Astrocyte (in vitro differentiated cells and primary cell): ENCODE measurements at regions not wholly inside any gene's neighbourhood (a gene's known extent, or its start where the extent isn't known, plus 50 kb on each side); places are given as distances from the start of the nearest gene placed in this dataset.
A peak's percentile ranks its signal among the peaks of the same experiment; 100 is the strongest.

Experiments
- DNase-seq: peaks from one replicate; pipeline ENCODE4 v3.0.0-alpha.2; 2010; ENCODE audit warnings: low read depth
- FAIRE-seq: peaks from 2 replicates; lab custom pipeline; 2011; peaks lifted over from hg19 to GRCh38; lab: Jason Lieb, UNC
- H2AFZ ChIP-seq: 2 replicates; pipeline ENCODE4 v1.6.0; 2012; ENCODE audit warnings: low read depth, low read length, inconsistent platforms
- H3K27ac ChIP-seq: 2 replicates; pipeline ENCODE4 v1.5.1; 2011; ENCODE audit warnings: low read depth, low read length, inconsistent platforms
- H3K27me3 ChIP-seq: 2 replicates; pipeline ENCODE4 v1.6.0; 2011; ENCODE audit warnings: low read length, inconsistent platforms; ENCODE audit not compliant: insufficient read depth
- H3K36me3 ChIP-seq: 2 replicates; pipeline ENCODE4 v1.5.1; 2011; ENCODE audit warnings: low read length, inconsistent platforms; ENCODE audit not compliant: insufficient read depth
- H3K4me1 ChIP-seq: 2 replicates; pipeline ENCODE4 v1.5.1; 2011; ENCODE audit warnings: low read length, inconsistent platforms; ENCODE audit not compliant: insufficient read depth
- H3K4me2 ChIP-seq: 2 replicates; pipeline ENCODE4 v1.6.0; 2012; ENCODE audit warnings: low read length, inconsistent platforms
- H3K4me3 ChIP-seq: 2 replicates; pipeline ENCODE4 v1.5.1; 2011; ENCODE audit warnings: low read depth, mild to moderate bottlenecking, low read length, inconsistent platforms; ENCODE audit not compliant: insufficient read depth
- H3K79me2 ChIP-seq: 2 replicates; pipeline ENCODE4 v1.6.0; 2012; ENCODE audit warnings: mild to moderate bottlenecking, low read length, inconsistent platforms; ENCODE audit not compliant: insufficient read depth
- H3K9ac ChIP-seq: 2 replicates; pipeline ENCODE4 v1.6.0; 2012; ENCODE audit warnings: mild to moderate bottlenecking, low read length, inconsistent platforms
- H3K9me3 ChIP-seq: 2 replicates; pipeline ENCODE4 v1.5.1; 2012; ENCODE audit warnings: low read depth, mild to moderate bottlenecking, low read length, inconsistent platforms; ENCODE audit not compliant: insufficient read depth
- H4K20me1 ChIP-seq: 2 replicates; pipeline ENCODE4 v1.6.0; 2012; ENCODE audit warnings: low read length, inconsistent platforms; ENCODE audit not compliant: insufficient read depth
- H3K27ac Mint-ChIP-seq: one replicate; pipeline ENCODE4 v1.8.0; 2021; ENCODE audit warnings: mild to moderate bottlenecking, mixed read lengths; ENCODE audit not compliant: unreplicated experiment
- H3K27me3 Mint-ChIP-seq: one replicate; pipeline ENCODE4 v1.8.0; 2021; ENCODE audit warnings: low read depth, mixed read lengths; ENCODE audit not compliant: unreplicated experiment
- H3K36me3 Mint-ChIP-seq: one replicate; pipeline ENCODE4 v1.8.0; 2021; ENCODE audit warnings: low read depth, mixed read lengths; ENCODE audit not compliant: unreplicated experiment
- H3K4me1 Mint-ChIP-seq: one replicate; pipeline ENCODE4 v1.8.0; 2021; ENCODE audit warnings: low read depth, mixed read lengths; ENCODE audit not compliant: unreplicated experiment
- H3K4me3 Mint-ChIP-seq: one replicate; pipeline ENCODE4 v1.8.0; 2021; ENCODE audit warnings: mild to moderate bottlenecking, moderate library complexity, mixed read lengths; ENCODE audit not compliant: unreplicated experiment
- H3K9me3 Mint-ChIP-seq: one replicate; pipeline ENCODE4 v1.8.0; 2021; ENCODE audit warnings: mild to moderate bottlenecking, mixed read lengths; ENCODE audit not compliant: unreplicated experiment
- CTCF ChIP-seq: IDR thresholded peaks from 2 replicates; pipeline ENCODE4 v1.5.1; 2011; ENCODE audit warnings: low read depth, mild to moderate bottlenecking, inconsistent platforms, low read length, moderate library complexity; ENCODE audit not compliant: insufficient read depth
- EZH2 ChIP-seq: IDR thresholded peaks from 2 replicates; pipeline ENCODE4 v1.6.1; 2012; ENCODE audit warnings: mild to moderate bottlenecking, low read length, inconsistent platforms; ENCODE audit not compliant: insufficient read depth

GRCh38 chr22:34410111-34410510 lies 489.8 kb upstream of the LARGE1 start:
- Mint-ChIP-seq H3K27ac (no peak overlapping the region), H3K9me3 (no peaks in the 10 kb centered on the region), H3K4me3 (no peak overlapping the region), H3K4me1 (peaks cover 2% of the 10 kb centered on the region), H3K36me3 (no peaks in the 10 kb centered on the region), H3K27me3 (no peaks in the 10 kb centered on the region)
- Histone ChIP-seq H2AFZ (no peak overlapping the region), H3K4me2 (no peak overlapping the region), H3K9me3 (peaks cover 3% of the 10 kb centered on the region), H3K36me3 (no peaks in the 10 kb centered on the region), H3K27me3 (no peaks in the 10 kb centered on the region), H3K27ac (no peak overlapping the region), H3K79me2 (no peaks in the 10 kb centered on the region), H3K4me3 (no peak overlapping the region), H3K9ac (no peak overlapping the region), H3K4me1 (no peaks in the 10 kb centered on the region), H4K20me1 (no peaks in the 10 kb centered on the region)
- TF ChIP-seq EZH2 = no peak
- TF ChIP-seq CTCF = no peak
- DNase-seq (no peak), FAIRE-seq (no peak)

- Mint-ChIP-seq H3K4me3 (no peak overlapping the region), H3K36me3 (no peaks in the 10 kb centered on the region)
- H3K9ac ChIP-seq = no peak overlapping the region
Observed at GRCh38 chr22:34414467-34415440, 494.5 kb upstream of the LARGE1 start.

More at GRCh38 chr22:34414467-34415440, 494.5 kb upstream of the LARGE1 start:
- no peak overlapping the region for H3K27ac ChIP-seq
- FAIRE-seq = no peak
- H4K20me1 ChIP-seq = no peaks in the 10 kb centered on the region
- peak; percentile 6 for DNase-seq
- Mint-ChIP-seq H3K9me3 (peaks cover 4% of the 10 kb centered on the region), H3K27me3 (no peaks in the 10 kb centered on the region), H3K27ac (no peak overlapping the region), H3K4me1 (peaks cover 2% of the 10 kb centered on the region)
- H3K9me3 ChIP-seq = peaks cover 3% of the 10 kb centered on the region
- no peak overlapping the region for H3K4me3 ChIP-seq
- no peak overlapping the region for H3K4me2 ChIP-seq
- no peaks in the 10 kb centered on the region for H3K27me3 ChIP-seq
- H2AFZ ChIP-seq = no peak overlapping the region
- H3K4me1 ChIP-seq = no peaks in the 10 kb centered on the region
- no peaks in the 10 kb centered on the region for H3K79me2 ChIP-seq
- TF ChIP-seq CTCF (peak; percentile 50), EZH2 (no peak)
- no peaks in the 10 kb centered on the region for H3K36me3 ChIP-seq
